HEK293T (cell line): ENCODE measurements at regions not wholly inside any gene's neighbourhood (a gene's known extent, or its start where the extent isn't known, plus 50 kb on each side); places are given as distances from the start of the nearest gene placed in this dataset.

Experiments
- CTCF ChIA-PET: fragments of 350-600 bp; formaldehyde crosslinking; extraction: SDS; loops from one replicate; lab custom pipeline; 2021; ENCODE audit warnings: antibody characterized with exemption, inconsistent platforms; lab: Yijun Ruan, JAX
- POLR2A ChIA-PET: fragments of 350-600 bp; formaldehyde crosslinking; extraction: SDS; loops from one replicate; lab custom pipeline; 2020; ENCODE audit warnings: antibody characterized with exemption, inconsistent platforms; lab: Yijun Ruan, JAX
- DNase-seq: peaks from one replicate; pipeline ENCODE4 v3.0.0; 2012; ENCODE audit warnings: mixed read lengths; ENCODE audit errors: extremely low spot score
- ARNT ChIP-seq: fragments of 450-650 bp; IDR thresholded peaks from 2 replicates; pipeline ENCODE4 v1.6.1; 2017; ENCODE audit warnings: mild to moderate bottlenecking
- BHLHE40 ChIP-seq: fragments of 450-650 bp; IDR thresholded peaks from 2 replicates; pipeline ENCODE4 v1.6.1; 2016; ENCODE audit warnings: mild to moderate bottlenecking, moderate library complexity, borderline replicate concordance
- CTBP1 ChIP-seq: fragments of 450-650 bp; IDR thresholded peaks from 2 replicates; pipeline ENCODE4 v1.6.1; 2016; ENCODE audit warnings: borderline replicate concordance
- ELF4 ChIP-seq: fragments of 450-650 bp; IDR thresholded peaks from 2 replicates; pipeline ENCODE4 v1.6.1; 2017; ENCODE audit warnings: antibody characterized with exemption
- FOXA1 ChIP-seq: fragments of 450-650 bp; IDR thresholded peaks from 2 replicates; pipeline ENCODE4 v1.6.1; 2016; ENCODE audit warnings: mild to moderate bottlenecking
- FOXK2 ChIP-seq: fragments of 450-650 bp; IDR thresholded peaks from 2 replicates; pipeline ENCODE4 v1.6.1; 2016; ENCODE audit warnings: mild to moderate bottlenecking
- FOXM1 ChIP-seq: fragments of 450-650 bp; IDR thresholded peaks from 2 replicates; pipeline ENCODE4 v1.6.1; 2017; ENCODE audit warnings: mild to moderate bottlenecking, borderline replicate concordance
- HDGF ChIP-seq: fragments of 450-650 bp; IDR thresholded peaks from 2 replicates; pipeline ENCODE4 v1.6.1; 2017; ENCODE audit warnings: antibody characterized with exemption, borderline replicate concordance
- L3MBTL2 ChIP-seq: fragments of 450-650 bp; conservative IDR thresholded peaks from 2 replicates; pipeline ENCODE4 v1.6.1; 2016; ENCODE audit warnings: mild to moderate bottlenecking
- LEF1 ChIP-seq: fragments of 450-650 bp; IDR thresholded peaks from 2 replicates; pipeline ENCODE4 v1.6.1; 2017; ENCODE audit warnings: mild to moderate bottlenecking, borderline replicate concordance
- NFRKB ChIP-seq: fragments of 450-650 bp; IDR thresholded peaks from 2 replicates; pipeline ENCODE4 v1.6.1; 2016; ENCODE audit warnings: mild to moderate bottlenecking, moderate library complexity
- PKNOX1 ChIP-seq: fragments of 450-650 bp; IDR thresholded peaks from 2 replicates; pipeline ENCODE4 v1.6.1; 2016
- SP1 ChIP-seq: fragments of 450-650 bp; IDR thresholded peaks from 2 replicates; pipeline ENCODE4 v1.6.1; 2017
- SUZ12 ChIP-seq: fragments of 450-650 bp; IDR thresholded peaks from 2 replicates; pipeline ENCODE4 v1.6.1; 2016; ENCODE audit warnings: mild to moderate bottlenecking
- TARDBP ChIP-seq: fragments of 450-650 bp; IDR thresholded peaks from 2 replicates; pipeline ENCODE4 v1.6.1; 2016
- ZNF384 ChIP-seq: fragments of 450-650 bp; IDR thresholded peaks from 2 replicates; pipeline ENCODE4 v1.6.1; 2016

GRCh38 chr14:58965601-58966000 is 222.9 kb upstream of the DAAM1 start:
- POLR2A ChIA-PET = no interaction called here
- TF ChIP-seq SUZ12 = no peak
- no peak for TF ChIP-seq FOXK2
- TF ChIP-seq HDGF = no peak
- no peak for TF ChIP-seq NFRKB
- CTCF ChIA-PET = interaction anchor here (0.7 kb wide), 1 partner anchor 154 kb away, joined by 3 read pairs; no protein-coding TSS in a partner anchor
- DNase-seq = no peak

GRCh38 chr14:58966997-58967396 is 221.5 kb upstream of the DAAM1 start:
- POLR2A ChIA-PET = no interaction called here
- no peak for TF ChIP-seq ELF4

GRCh38 chr14:58969951-58970751 is 218.3 kb upstream of the DAAM1 start:
- ChIA-PET POLR2A (no interaction called here), CTCF (interaction anchor here (0.6 kb wide), 1 partner anchor 57 kb away, joined by 3 read pairs; no protein-coding TSS in a partner anchor)
- no peak for TF ChIP-seq FOXK2
- TF ChIP-seq ARNT = no peak
- TF ChIP-seq PKNOX1 = no peak
- no peak for TF ChIP-seq SUZ12
- TF ChIP-seq NFRKB = no peak
- TF ChIP-seq BHLHE40 = no peak
- TF ChIP-seq ZNF384 = no peak
- TF ChIP-seq TARDBP = no peak
- TF ChIP-seq ELF4 = no peak
- TF ChIP-seq CTBP1 = no peak
- no peak for TF ChIP-seq LEF1
- TF ChIP-seq FOXA1 = no peak
- no peak for TF ChIP-seq L3MBTL2
- DNase-seq = no peak

More at GRCh38 chr14:58966997-58967396, 221.5 kb upstream of the DAAM1 start:
- CTCF ChIA-PET = interaction anchor here (0.6 kb wide), 1 partner anchor 67 kb away, joined by 3 read pairs; no protein-coding TSS in a partner anchor
- no peak for DNase-seq

GRCh38 chr14:58972233-58973017 is 216.0 kb upstream of the DAAM1 start:
- no peak for DNase-seq
- POLR2A ChIA-PET = no interaction called here
- CTCF ChIA-PET = no interaction called here
- TF ChIP-seq NFRKB = no peak
- no peak for TF ChIP-seq LEF1
- no peak for TF ChIP-seq HDGF
- TF ChIP-seq BHLHE40 = no peak
- no peak for TF ChIP-seq FOXM1
- no peak for TF ChIP-seq ELF4
- TF ChIP-seq SUZ12 = no peak
- no peak for TF ChIP-seq TARDBP
- TF ChIP-seq SP1 = no peak
- TF ChIP-seq FOXA1 = no peak
- TF ChIP-seq CTBP1 = no peak
- TF ChIP-seq ZNF384 = no peak
- TF ChIP-seq FOXK2 = no peak
- no peak for TF ChIP-seq ARNT
- TF ChIP-seq L3MBTL2 = no peak
- TF ChIP-seq PKNOX1 = no peak

GRCh38 chr14:58977366-58977765 is 211.1 kb upstream of the DAAM1 start:
- CTCF ChIA-PET = interaction anchor here (0.6 kb wide), 1 partner anchor 344 kb away, joined by 3 read pairs; no protein-coding TSS in a partner anchor
- TF ChIP-seq FOXM1 (no peak), L3MBTL2 (no peak), SP1 (no peak)
- DNase-seq = no peak
- POLR2A ChIA-PET = no interaction called here

GRCh38 chr14:58978343-58978742 is 210.1 kb upstream of the DAAM1 start:
- no peak for TF ChIP-seq SP1
- no peak for TF ChIP-seq LEF1
- TF ChIP-seq BHLHE40 = no peak
- TF ChIP-seq L3MBTL2 = no peak
- no peak for TF ChIP-seq ARNT
- no peak for TF ChIP-seq FOXK2
- TF ChIP-seq FOXM1 = no peak
- TF ChIP-seq ZNF384 = no peak
- no peak for TF ChIP-seq FOXA1
- TF ChIP-seq NFRKB = no peak
- TF ChIP-seq SUZ12 = no peak
- no peak for DNase-seq
- POLR2A ChIA-PET = no interaction called here
- CTCF ChIA-PET = interaction anchor here (0.5 kb wide), 1 partner anchor 157 kb away, joined by 3 read pairs; no protein-coding TSS in a partner anchor

GRCh38 chr14:58979325-58979724 is 209.1 kb upstream of the DAAM1 start:
- ChIA-PET CTCF (no interaction called here), POLR2A (no interaction called here)
- TF ChIP-seq FOXM1 (no peak), PKNOX1 (no peak), ARNT (no peak), SUZ12 (no peak), FOXA1 (no peak), SP1 (no peak), HDGF (no peak), L3MBTL2 (no peak), ZNF384 (no peak), NFRKB (no peak), ELF4 (no peak), FOXK2 (no peak), TARDBP (no peak), CTBP1 (no peak), BHLHE40 (no peak), LEF1 (no peak)
- DNase-seq = no peak
